ENCODE measurements at regions not wholly inside any gene's neighbourhood (a gene's known extent, or its start where the extent isn't known, plus 50 kb on each side); places are given as distances from the start of the nearest gene placed in this dataset.

DNA sequence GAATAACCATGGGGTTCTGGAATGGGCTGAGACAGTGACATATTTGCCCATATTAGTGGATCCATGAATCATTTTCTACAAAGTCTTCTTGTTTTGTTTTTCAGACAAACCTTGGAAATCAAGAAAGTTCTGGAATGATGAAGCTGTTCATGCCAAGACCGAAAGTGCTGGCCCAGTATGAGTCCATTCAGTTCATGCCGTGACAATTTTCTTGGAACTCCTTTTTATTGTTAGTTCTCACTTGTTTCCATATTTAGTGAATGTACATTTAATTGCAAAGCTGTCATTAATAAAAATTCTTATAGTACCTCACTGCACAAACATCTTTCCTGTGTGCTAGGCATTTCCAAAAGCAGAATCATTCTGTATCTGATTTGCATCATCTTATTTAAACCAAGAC is 100.6 kb upstream of the KCNJ15 start:
- DNase-seq (ENCODE audit: low spot score), result no peak

- DNase-seq (ENCODE audit: low spot score), result peak; percentile 46
Observed at GRCh38 chr21:38159355-38159754, 97.4 kb upstream of the KCNJ15 start.

DNA sequence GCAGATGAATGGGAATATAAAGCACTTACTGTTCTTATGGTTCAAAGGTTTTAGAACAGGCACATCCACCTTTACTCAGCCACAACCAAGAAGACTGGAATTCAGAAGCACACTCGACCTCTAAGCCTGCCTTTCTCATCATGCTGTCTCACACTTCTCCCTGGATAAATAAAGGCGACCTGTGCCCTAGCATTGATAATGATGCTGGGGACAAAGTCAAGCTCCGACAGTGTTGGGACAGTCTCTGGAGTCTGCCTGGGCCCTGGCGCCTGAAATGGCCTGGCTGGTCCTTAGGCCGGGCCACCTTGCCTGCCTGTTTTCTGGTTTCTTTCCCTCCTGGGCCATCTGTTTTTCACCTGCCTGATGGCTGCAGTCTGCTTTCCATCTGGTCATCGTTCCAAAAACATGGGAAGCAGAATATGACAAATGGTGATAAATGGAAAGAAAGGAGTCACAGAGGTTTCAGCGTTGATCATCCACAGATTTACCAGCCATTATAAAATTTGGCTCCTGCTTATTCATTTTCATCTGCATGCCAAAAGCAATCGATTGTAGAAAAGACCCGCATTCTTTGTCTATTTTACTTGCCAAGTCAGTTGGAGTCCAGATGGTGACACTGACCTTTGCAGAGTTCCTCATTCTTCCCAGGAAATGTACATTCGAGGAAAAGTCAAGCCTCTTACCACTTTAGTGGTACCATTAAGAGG is 91.2 kb upstream of the KCNJ15 start:
- no peak for DNase-seq (ENCODE audit: low spot score)

DNA sequence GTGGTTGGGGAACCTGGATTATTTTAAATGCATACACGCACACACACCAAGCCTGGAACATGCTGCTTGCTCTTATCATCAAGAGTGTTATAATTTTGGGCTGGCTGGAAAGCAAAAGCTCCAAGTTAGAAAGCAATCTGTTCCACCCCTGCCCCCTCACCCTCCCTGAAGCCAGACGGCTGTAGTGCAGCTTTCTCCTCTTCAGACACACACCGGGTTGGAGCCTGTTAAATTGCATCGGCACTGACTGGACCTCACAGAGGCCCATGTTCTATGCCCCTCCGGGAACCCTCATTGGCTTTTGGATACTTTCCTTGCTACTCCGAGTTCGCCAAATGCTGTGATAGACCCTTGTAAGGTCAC is 90.6 kb upstream of the KCNJ15 start:
- no peak for DNase-seq (ENCODE audit: low spot score)

DNA sequence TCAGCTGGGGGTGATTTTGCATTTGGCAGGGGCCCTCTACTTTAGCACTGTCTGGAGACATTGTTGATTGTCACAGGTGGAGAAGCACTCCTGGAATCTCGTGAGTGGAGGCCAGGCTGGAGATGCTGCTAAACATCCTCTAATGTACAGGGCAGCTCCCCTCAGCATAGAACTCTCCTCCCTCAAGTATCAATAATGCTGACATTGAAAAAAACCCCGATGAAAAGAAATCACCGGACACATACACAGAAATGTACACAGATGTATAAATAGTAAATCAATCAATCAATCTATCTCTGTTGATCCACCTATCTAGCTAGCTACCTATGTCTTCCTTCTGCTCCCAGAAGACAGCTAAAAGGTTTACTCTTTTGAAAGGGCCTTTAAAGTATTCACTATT is 89.4 kb upstream of the KCNJ15 start:
- no peak for DNase-seq (ENCODE audit: low spot score)

DNA sequence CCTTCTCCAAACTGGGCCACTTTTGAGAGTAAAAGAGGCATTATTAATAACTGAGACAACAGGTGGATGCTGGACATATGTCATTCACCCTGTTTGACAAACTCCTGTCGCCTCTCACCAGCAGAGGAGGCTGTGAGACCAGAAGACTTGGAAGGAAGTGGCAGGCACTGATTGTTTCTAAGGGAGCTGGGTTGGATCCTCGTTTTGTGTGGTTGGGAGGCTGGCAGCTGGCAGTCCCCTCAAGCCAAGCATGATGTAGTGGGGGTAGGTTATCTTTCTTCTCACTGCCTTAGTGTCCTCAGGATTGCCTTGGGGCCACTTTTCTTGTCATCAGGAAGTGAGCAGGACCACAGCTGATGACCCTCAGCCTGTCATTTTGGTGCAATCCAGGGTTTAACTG is 86.5 kb upstream of the KCNJ15 start:
- no peak for DNase-seq (ENCODE audit: low spot score)

- DNase-seq (ENCODE audit: low spot score), result no peak
Observed at GRCh38 chr21:38170704-38171682, 85.8 kb upstream of the KCNJ15 start.

GRCh38 chr21:38171723-38172344 is 85.0 kb upstream of the KCNJ15 start:
- DNase-seq (ENCODE audit: low spot score), result no peak

DNA sequence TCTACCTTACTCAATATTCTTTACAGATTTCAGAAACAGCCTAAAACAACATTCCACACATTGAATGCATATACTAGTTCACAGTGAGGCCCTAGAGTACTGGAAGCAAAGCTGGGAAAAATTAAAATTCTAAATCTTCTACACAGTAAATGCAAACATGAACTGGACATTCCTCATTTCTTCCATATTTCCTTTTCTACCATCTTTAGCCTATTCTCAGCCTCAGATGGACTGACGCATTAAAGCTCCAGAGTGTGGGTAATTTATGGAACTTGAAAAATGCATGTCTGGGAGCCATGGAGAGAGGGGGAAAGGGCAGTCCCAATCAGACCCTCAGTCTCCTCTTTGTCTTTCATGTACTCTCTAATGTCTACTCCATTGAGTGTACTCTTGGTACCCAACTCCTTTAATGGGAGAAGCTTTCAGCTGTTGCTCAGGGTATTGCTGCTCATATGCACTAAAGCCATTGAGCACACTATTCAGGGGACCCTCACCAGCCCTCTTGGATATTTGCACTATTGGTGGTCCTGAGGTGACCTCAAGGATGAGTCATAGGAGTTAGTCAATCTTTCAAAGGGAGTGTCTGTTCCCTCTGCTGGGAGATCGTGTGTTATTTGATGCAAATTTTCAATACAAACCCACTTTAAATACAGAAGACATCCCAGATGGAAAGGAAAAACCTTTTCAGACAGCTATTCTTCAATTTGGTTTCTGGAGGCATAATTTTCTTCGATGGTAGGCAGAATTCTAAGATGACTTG is 83.3 kb upstream of the KCNJ15 start:
- no peak for DNase-seq (ENCODE audit: low spot score)

DNA sequence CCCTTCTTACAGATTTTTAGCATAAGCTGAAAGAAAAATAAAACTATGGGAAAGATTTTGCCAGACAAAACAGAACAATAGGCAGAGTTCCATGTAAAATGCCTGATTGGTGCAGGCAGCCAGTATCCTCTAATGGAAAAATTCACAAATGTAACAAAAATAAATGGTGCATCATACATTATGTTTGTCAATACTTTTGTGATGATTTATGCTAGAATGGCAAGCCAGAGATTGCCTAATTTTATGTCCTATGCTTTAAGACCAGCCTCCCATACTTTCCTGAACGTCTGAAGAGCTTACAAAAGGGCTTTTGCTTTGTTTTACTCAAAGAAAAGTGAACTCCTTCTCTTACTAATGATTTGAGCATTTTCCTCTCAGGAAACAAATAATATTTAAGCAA is 81.5 kb upstream of the KCNJ15 start:
- no peak for DNase-seq (ENCODE audit: low spot score)

DNA sequence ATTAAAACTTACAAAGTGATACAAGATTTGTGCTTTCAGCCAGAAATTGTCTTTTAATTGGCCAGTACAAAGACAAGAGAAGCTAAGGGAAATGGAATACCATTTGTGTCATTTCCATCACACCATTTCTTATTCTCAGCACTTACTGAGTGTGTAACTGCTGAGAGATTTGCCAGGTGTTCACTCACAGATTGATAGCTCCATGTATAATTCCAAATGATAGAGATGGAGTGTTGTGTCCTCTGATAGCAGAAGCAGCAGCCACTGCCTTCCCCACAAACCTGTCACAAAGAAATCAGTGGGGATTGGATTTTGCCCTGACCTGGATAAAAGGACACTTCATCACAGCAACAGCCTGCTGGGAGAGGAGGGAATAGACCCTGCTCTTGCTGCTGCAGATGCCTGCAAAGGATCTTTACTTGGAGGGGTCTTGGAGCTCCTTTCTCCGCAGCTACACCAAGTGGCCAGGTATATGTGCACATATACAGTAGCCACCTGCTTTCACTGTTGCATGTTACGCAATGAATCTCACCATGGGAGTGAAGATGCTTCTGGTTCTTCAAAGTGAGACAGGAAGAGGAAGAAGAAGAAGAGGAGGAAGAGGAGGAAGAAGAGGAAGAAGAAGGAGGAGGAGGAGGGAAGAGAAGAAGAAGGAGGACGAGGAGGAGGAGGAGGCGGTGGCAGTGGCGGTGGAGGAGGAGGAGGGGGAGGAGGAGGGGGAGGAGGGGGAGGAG is 78.7 kb upstream of the KCNJ15 start:
- no peak for DNase-seq (ENCODE audit: low spot score)

GRCh38 chr21:38178653-38179470 is 77.9 kb upstream of the KCNJ15 start:
- DNase-seq (ENCODE audit: low spot score), result no peak

GRCh38 chr21:38179511-38179910 is 77.3 kb upstream of the KCNJ15 start:
- no peak for DNase-seq (ENCODE audit: low spot score)

- no peak for DNase-seq (ENCODE audit: low spot score)
Observed at GRCh38 chr21:38181096-38181495, 75.7 kb upstream of the KCNJ15 start.

DNA sequence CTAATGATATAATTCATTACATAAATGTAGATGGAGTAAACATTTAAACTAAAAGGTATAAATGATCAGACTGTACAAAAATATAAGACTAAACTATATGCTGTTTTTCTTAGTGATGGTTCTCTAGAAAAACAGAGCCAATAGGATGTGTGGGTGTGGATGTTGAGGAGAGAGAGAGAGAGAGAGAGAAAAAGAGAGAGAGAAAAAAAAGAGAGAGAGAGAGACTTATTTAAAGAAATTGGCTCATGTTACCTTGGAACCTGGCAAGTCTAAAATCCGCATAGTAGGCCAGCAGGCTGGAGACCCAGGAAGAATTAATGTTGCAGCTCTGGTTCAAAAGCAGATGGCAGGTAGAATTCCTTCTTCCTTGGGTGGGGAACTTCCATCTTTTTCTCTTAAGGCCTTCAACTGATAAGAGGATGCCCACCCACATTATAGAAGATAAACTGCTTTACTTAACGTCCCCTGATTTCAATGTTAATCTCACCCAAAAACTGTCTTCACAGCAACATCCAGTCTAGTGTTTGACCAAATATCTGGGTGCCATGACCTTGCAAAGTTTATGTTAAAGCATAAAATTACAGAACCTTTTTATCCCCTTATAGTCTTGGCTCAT is 74.3 kb upstream of the KCNJ15 start:
- no peak for DNase-seq (ENCODE audit: low spot score)

DNA sequence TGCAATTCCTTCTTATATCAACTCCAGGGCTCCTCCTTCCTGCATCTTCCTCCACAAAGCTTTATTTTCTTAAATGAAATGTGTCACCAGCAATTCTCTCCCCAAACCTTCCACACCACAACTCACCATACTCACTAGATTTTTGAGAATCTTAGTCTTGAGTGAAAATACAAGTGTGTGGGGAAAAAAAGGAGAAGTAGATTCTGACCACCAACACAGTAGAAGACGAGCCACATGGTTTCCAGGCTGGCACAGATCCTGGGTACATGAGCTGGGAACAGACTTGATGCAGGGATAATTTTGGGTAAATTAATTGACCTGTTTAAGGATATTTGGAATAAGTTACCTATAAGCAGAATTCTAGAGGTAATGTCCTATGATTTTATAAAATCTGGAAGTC is 72.8 kb upstream of the KCNJ15 start:
- DNase-seq (ENCODE audit: low spot score), result no peak

GRCh38 chr21:38186661-38187270 is 70.0 kb upstream of the KCNJ15 start:
- DNase-seq (ENCODE audit: low spot score), result no peak

GRCh38 chr21:38188037-38188436 is 68.8 kb upstream of the KCNJ15 start:
- no peak for DNase-seq (ENCODE audit: low spot score)

DNA sequence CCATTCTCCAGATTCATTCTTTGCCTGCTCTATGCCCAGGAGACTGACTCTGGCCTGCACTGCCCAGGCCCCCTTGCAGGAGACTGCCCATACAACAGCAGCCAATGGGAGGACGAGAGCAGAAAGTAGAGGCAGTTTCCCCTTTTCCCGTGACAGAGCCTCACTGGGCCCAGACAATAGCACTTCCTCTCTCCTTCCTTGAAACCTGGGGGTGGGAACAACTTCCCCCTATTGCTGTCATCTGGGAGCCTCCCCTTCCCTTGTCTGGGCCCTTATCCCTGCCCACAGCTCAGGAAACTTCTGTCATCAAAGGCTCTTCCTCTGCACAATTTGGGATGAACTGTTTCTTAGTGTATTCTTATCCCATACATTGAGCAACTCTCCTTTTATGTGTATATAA is 60.8 kb upstream of the KCNJ15 start:
- no peak for DNase-seq (ENCODE audit: low spot score)

DNA sequence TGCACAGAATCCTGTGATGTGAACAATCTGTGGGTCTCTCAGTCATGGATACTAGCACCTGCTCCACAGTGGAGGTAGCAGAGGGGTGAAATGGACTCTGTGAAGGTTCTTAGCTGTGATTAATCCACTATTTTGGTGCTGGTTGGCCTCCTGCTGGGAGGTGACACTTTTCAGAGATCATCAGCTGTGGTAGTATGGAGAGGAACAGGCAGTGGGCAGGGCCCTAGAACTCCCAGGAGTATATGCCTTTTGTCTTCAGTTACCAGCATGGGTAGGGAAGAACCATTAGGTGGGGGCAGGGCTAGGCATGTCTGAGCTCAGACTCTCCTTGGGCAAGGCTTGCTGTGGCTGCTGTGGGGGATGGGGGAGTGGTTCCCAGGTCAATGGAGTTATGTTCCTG is 54.0 kb upstream of the KCNJ15 start:
- DNase-seq (ENCODE audit: low spot score), result no peak

All from pons (tissue), 1 donor.